ENCODE measurements at regions not wholly inside any gene's neighbourhood (a gene's known extent, or its start where the extent isn't known, plus 50 kb on each side); places are given as distances from the start of the nearest gene placed in this dataset.

GRCh38 chr11:104320956-104321355, 157.0 kb upstream of the PDGFD start:
- no peak overlapping the region for H2AFZ ChIP-seq (replicated peaks; ENCODE audit: low read length, poor library complexity)
- no peaks in the 10 kb centered on the region for H3K36me3 ChIP-seq (ENCODE audit: control insufficient read depth, insufficient read depth, low read length)
- H4K8ac ChIP-seq (ENCODE audit: low read depth in 2 of 2, low read length in 2 of 2) = no peak overlapping the region
- no TSS peak for BruUV-seq (replicated peaks)
- H3K23ac ChIP-seq (ENCODE audit: low read depth, low read length) = no peak overlapping the region
- H3K4me3 ChIP-seq (ENCODE audit: insufficient read depth, low read depth, low read length) = no peak overlapping the region
- no peak overlapping the region for H2AK5ac ChIP-seq (ENCODE audit: low read depth, low read length)
- WGBS, 2 experiments (ENCODE audit: extremely low coverage in 2 of 2, insufficient read length in 1 of 2) = no CpG with 5 or more reads among the region's 1 CpG
- no peak overlapping the region for H3K27ac ChIP-seq (ENCODE audit: insufficient read depth, low read length)
- H3K4me1 ChIP-seq (ENCODE audit: control insufficient read depth, insufficient read depth, low read length) = no peaks in the 10 kb centered on the region
- H3K4ac ChIP-seq (ENCODE audit: low read depth, low read length) = no peak overlapping the region
- ChIA-PET CTCF (interaction anchor here (0.6 to 1.5 kb wide), 2 partner anchors 11 to 222 kb away, joined by 3 to 7 read pairs; no protein-coding TSS in a partner anchor), POLR2A (ENCODE audit: unreplicated experiment) (no interaction called here)
- DNase-seq = no peak
- intact Hi-C loops (cut with micrococcal nuclease) (no loop called here), dilution Hi-C loops (cut with HindIII; ENCODE audit: low sequenced_read_pairs, unreplicated experiment) (no loop called here), in situ Hi-C loops (cut with MboI; ENCODE audit: low sequenced_read_pairs) (no loop called here)
- H3K14ac ChIP-seq (replicated peaks; ENCODE audit: low read depth, low read length) = no peak overlapping the region
- H3K79me1 ChIP-seq (ENCODE audit: low read depth in 1 of 2, low read length in 2 of 2) = no peaks in the 10 kb centered on the region
- no peaks in the 10 kb centered on the region; the same call in 1 of the 2 replicates for H3K27me3 ChIP-seq (ENCODE audit: control insufficient read depth, insufficient read depth, low read length)
- no peak overlapping the region for H3K56ac ChIP-seq (ENCODE audit: extremely low read depth, insufficient read depth, low read length)
- H3K18ac ChIP-seq (ENCODE audit: low read depth, low read length) = no peak overlapping the region
- H4K20me1 ChIP-seq (ENCODE audit: insufficient read depth, low read length) = no peaks in the 10 kb centered on the region
- H2BK15ac ChIP-seq (ENCODE audit: low read depth, low read length) = no peak overlapping the region
- H4K91ac ChIP-seq (ENCODE audit: insufficient read depth, low read depth, low read length) = no peak overlapping the region
- no peak overlapping the region for H3K4me2 ChIP-seq (ENCODE audit: low read depth, low read length)
- H2BK5ac ChIP-seq (ENCODE audit: low read depth, low read length, poor library complexity, severe bottlenecking) = no peak overlapping the region
- H2BK20ac ChIP-seq (ENCODE audit: low read depth, low read length) = no peak overlapping the region
- TF ChIP-seq NFE2L2 (IDR thresholded peaks at IDR 0.05; ENCODE audit: low read depth, low read length) = no peak
- TF ChIP-seq RAD21 (IDR thresholded peaks at IDR 0.05; ENCODE audit: low read length) = no peak
- TF ChIP-seq MAFK (IDR thresholded peaks at IDR 0.05; ENCODE audit: low read depth, low read length) = no peak
- no peak for TF ChIP-seq CHD1 (IDR thresholded peaks at IDR 0.05; ENCODE audit: low read depth, low read length)
- H3K9ac ChIP-seq (ENCODE audit: low read depth, low read length) = no peak overlapping the region
- H3K9me3 ChIP-seq (ENCODE audit: control insufficient read depth, insufficient read depth, low read length) = peaks cover 3% of the 10 kb centered on the region; the same call in 1 of the 2 replicates
- H2BK120ac ChIP-seq (ENCODE audit: low read depth, low read length) = no peak overlapping the region
- no peak overlapping the region for H4K5ac ChIP-seq (ENCODE audit: low read depth, low read length)
- ATAC-seq (ENCODE audit: low read depth) = no peak
- H3K9me1 ChIP-seq (ENCODE audit: insufficient read depth, low read length) = no peaks in the 10 kb centered on the region
- H2AK9ac ChIP-seq (replicated peaks; ENCODE audit: low read depth, low read length, poor library complexity) = no peak overlapping the region

All from IMR-90 (cell line).